ENCODE measurements at regions not wholly inside any gene's neighbourhood (a gene's known extent, or its start where the extent isn't known, plus 50 kb on each side); places are given as distances from the start of the nearest gene placed in this dataset.
A peak's percentile ranks its signal among the peaks of the same experiment; 100 is the strongest.

DNA sequence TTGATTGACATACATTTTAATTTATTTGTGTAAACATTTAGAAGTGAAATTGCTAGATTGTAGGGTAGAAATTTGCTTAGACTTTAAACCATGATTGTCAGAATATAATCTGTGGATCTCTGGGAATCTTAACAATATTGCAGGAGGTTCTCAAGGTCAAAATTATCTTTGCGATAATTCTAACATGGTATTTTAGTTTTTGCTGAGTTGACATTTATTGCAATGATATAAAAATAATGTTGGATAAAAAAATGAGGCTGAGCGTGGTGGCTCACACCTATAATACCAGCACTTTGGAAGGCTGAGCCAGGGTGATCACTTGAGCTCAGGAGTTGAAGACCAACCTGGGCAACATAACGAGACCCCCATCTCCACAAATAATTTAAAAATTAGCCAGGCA lies 70.3 kb upstream of the SGCD start:
- Histone ChIP-seq H3K23me2 (ENCODE audit: low read depth, low read length) (no peaks in the 10 kb centered on the region), H3K79me1 (ENCODE audit: low read depth, low read length) (no peaks in the 10 kb centered on the region), H4K8ac (ENCODE audit: extremely low read depth, insufficient read depth, low read length) (no peak overlapping the region), H3K4me3 (ENCODE audit: extremely low read depth in 1 of 4, insufficient read depth in 2 of 4, low read depth in 3 of 4, low read length in 4 of 4) (no peak overlapping the region), H2BK5ac (ENCODE audit: low read depth, low read length) (no peak overlapping the region), H3K14ac (ENCODE audit: insufficient read length) (no peak overlapping the region), H4K5ac (ENCODE audit: insufficient read length, low read depth, low read length) (no peak overlapping the region), H3K4me2 (ENCODE audit: insufficient read depth in 1 of 2, low read depth in 2 of 2, low read length in 2 of 2) (no peak overlapping the region), H3K36me3 (ENCODE audit: control insufficient read depth in 2 of 4, insufficient read depth in 4 of 4, low read length in 3 of 4) (no peaks in the 10 kb centered on the region), H3K79me2 (ENCODE audit: control insufficient read depth in 1 of 2, insufficient read depth in 2 of 2, low read length in 2 of 2) (no peaks in the 10 kb centered on the region), H3K4me1 (replicated peaks in 1 of 4; ENCODE audit: control insufficient read depth in 3 of 4, insufficient read depth in 4 of 4, low read length in 3 of 4) (peaks cover 0 to 3% (median 0%) of the 10 kb centered on the region in 4 experiments; a peak in 1 of 7 replicates), H2BK15ac (ENCODE audit: low read length) (no peak overlapping the region), H3K18ac (ENCODE audit: extremely low read depth, low read length) (no peak overlapping the region), H4K20me1 (replicated peaks in 1 of 2; ENCODE audit: control insufficient read depth in 1 of 2, insufficient read depth in 2 of 2, low read length in 2 of 2) (no peaks in the 10 kb centered on the region), H2BK20ac (ENCODE audit: low read length) (no peak overlapping the region), H3K9ac (replicated peaks in 1 of 4; ENCODE audit: extremely low read depth in 1 of 4, low read depth in 3 of 4, low read length in 3 of 4) (no peak overlapping the region), H3K56ac (replicated peaks; ENCODE audit: insufficient read length, low read depth, low read length) (no peak overlapping the region), H4K91ac (replicated peaks; ENCODE audit: insufficient read length, low read length) (no peak overlapping the region), H2AK5ac (ENCODE audit: low read depth, low read length) (no peak overlapping the region), H2BK12ac (ENCODE audit: low read depth, low read length) (no peak overlapping the region), H2BK120ac (replicated peaks; ENCODE audit: low read depth, low read length) (no peak overlapping the region), H2AFZ (ENCODE audit: low read length) (no peak overlapping the region), H3K23ac (ENCODE audit: insufficient read length) (no peak overlapping the region), H3K9me3 (ENCODE audit: insufficient read depth in 2 of 2, low read depth in 1 of 2, low read length in 1 of 2) (no peaks in the 10 kb centered on the region), H3K4ac (replicated peaks; ENCODE audit: insufficient read length, low read depth, low read length) (no peak overlapping the region), H3K27ac (ENCODE audit: low read depth, low read length) (no peak overlapping the region), H3K27me3 (replicated peaks in 1 of 4; ENCODE audit: control insufficient read depth in 3 of 4, extremely low read depth in 1 of 4, insufficient read depth in 3 of 4, low read length in 3 of 4) (no peaks in the 10 kb centered on the region)
- ChIA-PET POLR2A (ENCODE audit: partially characterized antibody) (no interaction called here), CTCF (ENCODE audit: partially characterized antibody) (no interaction called here)
- no peak for TF ChIP-seq BRCA1 (IDR thresholded peaks at IDR 0.05; ENCODE audit: low read depth, low read length)
- TF ChIP-seq RFX5 (IDR thresholded peaks at IDR 0.05; ENCODE audit: borderline replicate concordance, low read depth, low read length): no peak
- no peak for TF ChIP-seq CTBP2 (IDR thresholded peaks at IDR 0.05; ENCODE audit: borderline replicate concordance, insufficient read depth, insufficient read length, low read length)
- no peak for TF ChIP-seq EP300 (IDR thresholded peaks at IDR 0.05; ENCODE audit: borderline replicate concordance in 1 of 2, low read depth in 2 of 2, low read length in 2 of 2)
- peak; percentile 97 for TF ChIP-seq MAFK (IDR thresholded peaks at IDR 0.05; ENCODE audit: low read depth, low read length)
- no peak for TF ChIP-seq KDM4A (IDR thresholded peaks at IDR 0.05; ENCODE audit: low read depth, low read length, severe bottlenecking)
- WGBS, 2 experiments (ENCODE audit: extremely low coverage in 1 of 2, insufficient coverage in 1 of 2, insufficient read length in 1 of 2, insufficient replicate concordance in 2 of 2, low coverage in 1 of 2, low lambda C conversion rate in 2 of 2, missing lambda C conversion rate in 1 of 2): 96% methylated on average over 3 of the region's 3 CpGs; no CpG with 5 or more reads in 1 of the 2 experiments
- no peak for DNase-seq (ENCODE audit: low read depth in 1 of 2, low spot score in 2 of 2)
- no peak for FAIRE-seq

Measured in H1 (cell line).